ENCODE measurements at regions not wholly inside any gene's neighbourhood (a gene's known extent, or its start where the extent isn't known, plus 50 kb on each side); places are given as distances from the start of the nearest gene placed in this dataset.

DNA sequence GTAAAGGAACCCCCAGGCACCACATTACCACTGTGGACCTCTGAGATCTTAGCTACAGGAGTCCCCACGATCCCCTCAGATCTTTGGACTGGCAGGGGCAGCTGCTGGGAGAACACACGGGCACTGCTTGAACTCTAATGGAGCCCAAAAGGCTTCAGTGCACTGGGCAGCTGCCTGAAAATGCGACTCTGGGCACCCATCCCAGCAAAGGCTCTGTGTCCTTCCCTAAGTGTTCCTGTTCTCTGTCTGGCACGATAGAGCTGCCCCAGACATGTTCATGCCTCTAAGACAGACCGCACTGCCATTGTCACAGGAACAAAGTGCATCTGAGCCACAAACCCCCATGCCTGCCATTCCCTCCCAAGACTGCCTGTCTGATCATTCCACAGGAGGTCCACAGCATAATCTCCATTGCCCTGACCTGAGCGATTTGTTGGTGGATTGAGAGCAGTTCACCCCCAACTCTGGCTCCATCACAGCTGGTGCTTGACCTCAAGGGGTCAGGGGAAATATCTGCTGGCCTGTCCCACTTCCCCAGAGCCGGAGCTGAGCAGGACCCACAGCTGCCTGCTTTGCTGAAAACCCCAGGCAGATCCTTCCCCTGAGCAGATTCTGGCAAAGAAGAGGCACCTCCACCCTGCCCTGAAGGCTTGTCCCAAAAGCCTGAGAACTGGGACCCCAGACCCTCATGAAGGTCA, 436.0 kb upstream of the INTU start:
- H3K9me3 ChIP-seq (ENCODE audit: severe bottlenecking): no peaks in the 10 kb centered on the region
- H3K36me3 ChIP-seq: no peaks in the 10 kb centered on the region
- no peaks in the 10 kb centered on the region for H3K27me3 ChIP-seq (ENCODE audit: insufficient read depth, low read depth, severe bottlenecking)
- TF ChIP-seq, protein P1, sequence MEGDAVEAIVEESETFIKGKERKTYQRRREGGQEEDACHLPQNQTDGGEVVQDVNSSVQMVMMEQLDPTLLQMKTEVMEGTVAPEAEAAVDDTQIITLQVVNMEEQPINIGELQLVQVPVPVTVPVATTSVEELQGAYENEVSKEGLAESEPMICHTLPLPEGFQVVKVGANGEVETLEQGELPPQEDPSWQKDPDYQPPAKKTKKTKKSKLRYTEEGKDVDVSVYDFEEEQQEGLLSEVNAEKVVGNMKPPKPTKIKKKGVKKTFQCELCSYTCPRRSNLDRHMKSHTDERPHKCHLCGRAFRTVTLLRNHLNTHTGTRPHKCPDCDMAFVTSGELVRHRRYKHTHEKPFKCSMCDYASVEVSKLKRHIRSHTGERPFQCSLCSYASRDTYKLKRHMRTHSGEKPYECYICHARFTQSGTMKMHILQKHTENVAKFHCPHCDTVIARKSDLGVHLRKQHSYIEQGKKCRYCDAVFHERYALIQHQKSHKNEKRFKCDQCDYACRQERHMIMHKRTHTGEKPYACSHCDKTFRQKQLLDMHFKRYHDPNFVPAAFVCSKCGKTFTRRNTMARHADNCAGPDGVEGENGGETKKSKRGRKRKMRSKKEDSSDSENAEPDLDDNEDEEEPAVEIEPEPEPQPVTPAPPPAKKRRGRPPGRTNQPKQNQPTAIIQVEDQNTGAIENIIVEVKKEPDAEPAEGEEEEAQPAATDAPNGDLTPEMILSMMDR (IDR thresholded peaks at IDR 0.05; ENCODE audit: low read depth, low read length): no peak
- H3K27ac ChIP-seq: no peak overlapping the region
- no peak overlapping the region for H3K4me3 ChIP-seq (ENCODE audit: low read depth, low read length)
- DNase-seq: no peak

DNA sequence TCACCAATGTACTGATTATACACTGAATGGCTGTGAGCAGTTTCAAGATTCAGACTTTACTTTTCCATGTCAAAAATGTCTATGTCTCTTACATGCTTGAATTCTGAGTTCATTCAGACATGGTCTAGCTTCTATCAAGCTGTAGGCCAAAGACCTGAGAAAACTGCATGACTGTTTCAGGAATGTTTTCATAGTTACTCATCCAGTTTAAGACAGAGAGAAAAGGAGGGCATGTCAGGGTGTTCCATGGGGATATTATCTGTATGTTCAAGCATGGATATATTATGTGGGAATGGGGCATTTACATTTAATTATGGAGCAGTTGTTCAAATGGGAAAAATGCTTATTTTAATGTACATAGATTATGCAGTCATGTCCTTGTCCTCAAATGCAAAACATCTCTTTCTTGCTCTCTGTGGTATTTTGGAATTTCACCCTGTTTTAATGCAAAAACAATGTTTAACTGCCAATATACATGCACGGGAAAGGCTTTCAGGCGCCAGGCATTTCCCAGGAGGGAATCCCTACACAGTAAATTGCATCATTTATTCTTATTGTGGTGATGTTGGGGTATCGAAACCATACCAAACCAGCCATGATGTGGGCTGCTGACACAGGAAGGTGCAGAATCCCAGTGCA, 429.1 kb upstream of the INTU start:
- TF ChIP-seq, protein P1 (IDR thresholded peaks at IDR 0.05; ENCODE audit: low read depth, low read length): no peak
- no peaks in the 10 kb centered on the region for H3K27me3 ChIP-seq (ENCODE audit: insufficient read depth, low read depth, severe bottlenecking)
- no peaks in the 10 kb centered on the region for H3K9me3 ChIP-seq (ENCODE audit: severe bottlenecking)
- no peak overlapping the region for H3K4me3 ChIP-seq (ENCODE audit: low read depth, low read length)
- no peak for DNase-seq
- H3K27ac ChIP-seq: no peak overlapping the region
- no peaks in the 10 kb centered on the region for H3K36me3 ChIP-seq

DNA sequence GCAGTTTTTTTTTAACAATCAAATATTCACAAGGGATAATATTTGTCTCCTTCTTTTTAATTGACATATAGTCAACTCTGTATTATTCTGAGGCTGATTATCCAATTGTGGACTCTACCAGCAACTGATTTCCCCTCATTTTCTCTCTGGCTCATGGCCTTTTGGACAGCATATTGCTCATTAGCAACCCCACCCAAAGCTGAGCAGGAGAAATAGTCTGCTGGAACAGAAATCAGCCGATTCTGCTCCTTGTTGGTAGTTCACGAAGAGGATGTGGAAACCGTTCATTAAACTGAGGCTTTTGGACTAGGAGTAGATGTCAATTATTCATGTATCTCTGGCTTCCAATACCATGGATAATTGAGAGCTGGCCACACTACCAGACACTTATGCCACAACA, 428.4 kb upstream of the INTU start:
- no peaks in the 10 kb centered on the region for H3K9me3 ChIP-seq (ENCODE audit: severe bottlenecking)
- no peaks in the 10 kb centered on the region for H3K27me3 ChIP-seq (ENCODE audit: insufficient read depth, low read depth, severe bottlenecking)
- H3K27ac ChIP-seq: no peak overlapping the region
- H3K36me3 ChIP-seq: no peaks in the 10 kb centered on the region
- no peak for DNase-seq
- no peak overlapping the region for H3K4me3 ChIP-seq (ENCODE audit: low read depth, low read length)
- TF ChIP-seq, protein P1 (IDR thresholded peaks at IDR 0.05; ENCODE audit: low read depth, low read length): no peak

DNA sequence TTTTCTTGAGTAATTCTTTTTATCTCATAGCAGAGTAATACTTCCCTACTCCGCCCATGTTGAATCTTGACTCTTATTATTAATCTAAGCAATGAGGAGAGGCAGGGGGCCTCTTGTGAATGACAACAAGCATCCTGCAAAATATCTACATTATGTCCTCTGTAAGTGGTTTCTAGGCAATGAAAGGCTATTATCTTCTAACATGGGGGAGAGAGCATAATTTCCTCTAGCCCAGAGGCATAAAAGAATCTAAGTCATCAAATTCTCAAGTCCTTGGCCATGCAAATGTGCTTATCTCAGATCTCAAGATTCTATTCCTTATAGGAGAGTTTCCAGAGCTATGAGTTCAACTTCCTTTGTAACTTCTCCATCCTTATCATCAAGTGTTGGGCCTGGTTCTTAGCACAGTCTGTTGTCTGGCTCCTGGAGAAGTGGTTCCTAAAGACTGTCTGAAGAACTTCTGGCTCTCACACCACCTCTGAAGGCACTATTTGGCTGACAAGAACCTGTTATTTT, 423.1 kb upstream of the INTU start:
- H3K4me3 ChIP-seq (ENCODE audit: low read depth, low read length): no peak overlapping the region
- TF ChIP-seq, protein P1 (IDR thresholded peaks at IDR 0.05; ENCODE audit: low read depth, low read length): no peak
- H3K27ac ChIP-seq: no peak overlapping the region
- no peak for DNase-seq
- H3K36me3 ChIP-seq: no peaks in the 10 kb centered on the region
- no peaks in the 10 kb centered on the region for H3K9me3 ChIP-seq (ENCODE audit: severe bottlenecking)
- no peaks in the 10 kb centered on the region for H3K27me3 ChIP-seq (ENCODE audit: insufficient read depth, low read depth, severe bottlenecking)

DNA sequence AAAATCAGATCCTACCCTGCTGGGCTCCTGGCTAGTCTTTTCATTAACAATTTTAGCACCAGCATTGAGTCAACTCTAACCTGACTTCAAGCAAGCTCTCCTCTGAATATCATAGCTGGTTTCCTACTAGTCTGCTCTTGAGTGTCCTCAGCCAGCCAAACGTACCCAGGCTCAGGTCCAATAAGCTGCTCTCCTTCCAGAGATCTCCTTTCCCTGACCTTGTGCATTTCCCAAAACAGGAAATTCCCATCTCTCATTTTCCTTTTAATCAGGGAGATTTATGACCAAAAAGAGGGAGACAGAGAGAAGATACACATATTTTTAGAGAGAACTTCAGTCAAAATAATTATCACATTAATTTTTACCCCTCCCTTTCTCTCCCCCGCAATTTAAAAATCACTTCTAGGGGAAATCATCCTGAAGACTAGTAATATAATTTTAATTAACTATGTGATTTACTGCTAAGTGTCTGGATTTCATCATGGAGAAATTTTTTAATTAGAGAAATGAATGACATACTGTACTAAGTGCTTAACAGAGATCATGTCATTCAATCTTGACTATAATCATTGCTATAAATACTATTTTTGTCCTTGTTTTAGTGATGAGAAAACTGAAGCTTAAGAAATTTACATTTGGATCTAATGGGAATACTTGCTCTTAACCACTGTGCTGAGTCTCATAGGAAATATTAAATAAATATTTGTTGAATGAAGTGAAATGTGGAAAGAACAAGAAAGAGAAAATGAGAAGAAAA, 421.7 kb upstream of the INTU start:
- Histone ChIP-seq H3K27me3 (ENCODE audit: insufficient read depth, low read depth, severe bottlenecking) (no peaks in the 10 kb centered on the region), H3K27ac (no peak overlapping the region), H3K36me3 (no peaks in the 10 kb centered on the region), H3K9me3 (ENCODE audit: severe bottlenecking) (no peaks in the 10 kb centered on the region), H3K4me3 (ENCODE audit: low read depth, low read length) (no peak overlapping the region)
- no peak for DNase-seq
- TF ChIP-seq, protein P1 (IDR thresholded peaks at IDR 0.05; ENCODE audit: low read depth, low read length): no peak
